ENCODE measurements at regions not wholly inside any gene's neighbourhood (a gene's known extent, or its start where the extent isn't known, plus 50 kb on each side); places are given as distances from the start of the nearest gene placed in this dataset.

- TF ChIP-seq CTCF (IDR thresholded peaks at IDR 0.05; ENCODE audit: low read depth, low read length) (no peak), POLR2A (IDR thresholded peaks at IDR 0.05; ENCODE audit: extremely low read depth, insufficient read length) (no peak), MAX (IDR thresholded peaks at IDR 0.05; ENCODE audit: low read depth, low read length) (no peak)
These were observed 441.8 kb upstream of the AKR1E2 start for GRCh38 chr10:4384245-4384644.

All from NB4 (cell line).